ENCODE measurements at regions not wholly inside any gene's neighbourhood (a gene's known extent, or its start where the extent isn't known, plus 50 kb on each side); places are given as distances from the start of the nearest gene placed in this dataset.

GRCh38 chr5:29720954-29721353 is 1472.5 kb upstream of the CDH6 start:
- TF ChIP-seq CTCF (conservative IDR thresholded peaks at IDR 0.05 in 1 of 2, IDR thresholded peaks at IDR 0.05 in 1 of 2; ENCODE audit: low read depth in 1 of 2, low read length in 2 of 2) (no peak), EZH2 (IDR thresholded peaks at IDR 0.05; ENCODE audit: low read length, missing control alignments) (no peak)

All from fibroblast of lung (primary cell).